VCaP (cell line): ENCODE measurements at regions not wholly inside any gene's neighbourhood (a gene's known extent, or its start where the extent isn't known, plus 50 kb on each side); places are given as distances from the start of the nearest gene placed in this dataset.

Experiments
- H3K27ac ChIP-seq: fragments of 450-650 bp; 2 replicates; pipeline ENCODE4 v1.5.1; 2017
- CTCF ChIP-seq: fragments of 450-650 bp; conservative IDR thresholded peaks from 2 replicates; pipeline ENCODE4 v1.5.1; 2017; ENCODE audit warnings: mild to moderate bottlenecking, moderate library complexity

GRCh38 chr2:136219963-136220362 lies 102.0 kb upstream of the CXCR4 start:
- H3K27ac ChIP-seq = no peak overlapping the region
- no peak for TF ChIP-seq CTCF

GRCh38 chr2:136219341-136219740 lies 101.4 kb upstream of the CXCR4 start:
- no peak overlapping the region for H3K27ac ChIP-seq
- no peak for TF ChIP-seq CTCF

- H3K27ac ChIP-seq = no peak overlapping the region
- no peak for TF ChIP-seq CTCF
These were observed 100.0 kb upstream of the CXCR4 start for GRCh38 chr2:136217996-136218395.

- H3K27ac ChIP-seq = no peak overlapping the region
These were observed 98.0 kb upstream of the CXCR4 start for GRCh38 chr2:136215908-136216472.

GRCh38 chr2:136215449-136215848 lies 97.5 kb upstream of the CXCR4 start:
- H3K27ac ChIP-seq = no peak overlapping the region
- no peak for TF ChIP-seq CTCF

More at GRCh38 chr2:136215908-136216472, 98.0 kb upstream of the CXCR4 start:
- no peak for TF ChIP-seq CTCF

GRCh38 chr2:136214307-136215200 lies 96.6 kb upstream of the CXCR4 start:
- TF ChIP-seq CTCF = no peak
- no peak overlapping the region for H3K27ac ChIP-seq

- H3K27ac ChIP-seq = no peak overlapping the region
- no peak for TF ChIP-seq CTCF
These were observed 95.9 kb upstream of the CXCR4 start for GRCh38 chr2:136213836-136214235.
